Stimulated activated naive B cell treated with anti-CD40 and anti-IgM and Interleukin-4, amounts not matched to agents 10 μg/mL and 1 μg/mL and 100 μg/mL, for 72 hours (primary cell): ENCODE measurements at regions not wholly inside any gene's neighbourhood (a gene's known extent, or its start where the extent isn't known, plus 50 kb on each side); places are given as distances from the start of the nearest gene placed in this dataset.
"Not testable (repeated sequence)": the region's sequence is repeated elsewhere in the genome, so short reads cannot be mapped to it uniquely, and the experiment has no call there.

ENCODE experiments used
- ATAC-seq, 2 donors: fragments of 150-1000 bp; cut with Tn5 transposase; replicated peaks; 2 replicates each; pipeline ENCODE4 v1.10.0; 2021; ENCODE audit warnings: moderate library complexity in 1 of 2
- DNase-seq: peaks from one replicate; pipeline ENCODE4 v3.0.0; 2021
- H3K27ac Mint-ChIP-seq: one replicate; pipeline ENCODE4 v1.8.0; 2022; ENCODE audit warnings: mild to moderate bottlenecking, mixed read lengths
- H3K27me3 Mint-ChIP-seq, 2 donors: one replicate each; pipeline ENCODE4 v1.8.0; 2022; ENCODE audit warnings: mixed read lengths in 2 of 2
- H3K36me3 Mint-ChIP-seq, 2 donors: one replicate each; pipeline ENCODE4 v1.8.0; 2022; ENCODE audit warnings: mixed read lengths in 2 of 2, mild to moderate bottlenecking in 1 of 2
- H3K4me1 Mint-ChIP-seq, 2 donors: one replicate each; pipeline ENCODE4 v1.8.0; 2022; ENCODE audit warnings: mixed read lengths in 2 of 2, mild to moderate bottlenecking in 1 of 2
- H3K4me3 Mint-ChIP-seq, 2 donors: one replicate each; pipeline ENCODE4 v1.8.0; 2022; ENCODE audit warnings: mild to moderate bottlenecking in 2 of 2, mixed read lengths in 2 of 2, moderate library complexity in 1 of 2
- H3K9me3 Mint-ChIP-seq, 2 donors: one replicate each; pipeline ENCODE4 v1.8.0; 2022; ENCODE audit warnings: mixed read lengths in 2 of 2, mild to moderate bottlenecking in 1 of 2

DNA sequence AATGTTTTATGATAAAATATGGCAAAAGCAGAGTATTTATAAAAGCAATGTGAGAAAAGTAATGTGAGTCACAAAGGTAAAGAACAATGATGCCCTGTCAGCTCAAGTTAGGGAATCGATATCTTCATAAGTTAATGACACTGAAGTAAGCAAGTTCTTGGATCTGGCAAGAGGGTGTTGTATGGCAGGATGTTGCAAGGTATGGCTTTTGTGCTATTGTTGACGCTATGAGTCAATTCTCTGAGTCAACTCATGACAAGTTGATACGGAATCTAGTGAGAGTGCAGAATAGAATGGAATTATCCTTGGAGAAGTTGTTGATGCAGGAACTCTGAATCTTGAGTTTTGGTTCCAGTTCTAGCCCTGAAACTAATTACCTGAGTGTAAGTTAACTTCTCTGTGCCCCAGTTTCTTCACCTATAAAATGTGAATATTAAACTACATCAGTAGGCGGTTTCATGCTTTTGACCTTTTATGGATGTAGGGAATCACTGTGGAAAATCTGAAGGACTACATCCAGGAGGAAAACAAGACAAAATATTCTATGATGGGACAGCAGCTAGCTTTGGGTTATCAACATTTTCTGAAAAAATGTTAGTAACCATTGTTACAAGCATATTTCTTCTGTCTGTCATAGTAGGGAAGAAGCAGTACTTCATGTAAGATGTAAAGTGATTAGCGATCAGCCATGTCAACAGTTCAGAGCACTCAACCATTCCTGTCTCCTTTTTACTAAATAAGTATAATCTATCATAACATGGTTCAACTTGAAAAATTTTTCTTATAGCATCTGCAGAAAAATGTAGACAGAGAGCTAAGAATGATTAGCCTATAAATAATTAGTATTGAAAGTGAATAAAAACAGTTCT is 96.9 kb downstream of the ATP6V1G3 start:
- ATAC-seq, result no peak
- H3K9me3 Mint-ChIP-seq, result no peaks in the 10 kb centered on the region
- peaks cover 5 to 13% of the 10 kb centered on the region in 2 donors for H3K4me1 Mint-ChIP-seq
- H3K27me3 Mint-ChIP-seq, result peaks cover 0 to 6% of the 10 kb centered on the region in 2 donors
- no peak overlapping the region for H3K4me3 Mint-ChIP-seq
- H3K27ac Mint-ChIP-seq, result no peak overlapping the region
- no peaks in the 10 kb centered on the region for H3K36me3 Mint-ChIP-seq
- DNase-seq, result no peak

- DNase-seq (no peak), ATAC-seq (no peak)
- Mint-ChIP-seq H3K27ac (no peak overlapping the region), H3K36me3 (no peaks in the 10 kb centered on the region), H3K27me3 (peaks cover 0 to 3% of the 10 kb centered on the region in 2 donors), H3K4me3 (no peak overlapping the region), H3K9me3 (no peaks in the 10 kb centered on the region), H3K4me1 (peaks cover 5 to 13% of the 10 kb centered on the region in 2 donors)
Observed at GRCh38 chr1:198440842-198441241, 99.6 kb downstream of the ATP6V1G3 start.

DNA sequence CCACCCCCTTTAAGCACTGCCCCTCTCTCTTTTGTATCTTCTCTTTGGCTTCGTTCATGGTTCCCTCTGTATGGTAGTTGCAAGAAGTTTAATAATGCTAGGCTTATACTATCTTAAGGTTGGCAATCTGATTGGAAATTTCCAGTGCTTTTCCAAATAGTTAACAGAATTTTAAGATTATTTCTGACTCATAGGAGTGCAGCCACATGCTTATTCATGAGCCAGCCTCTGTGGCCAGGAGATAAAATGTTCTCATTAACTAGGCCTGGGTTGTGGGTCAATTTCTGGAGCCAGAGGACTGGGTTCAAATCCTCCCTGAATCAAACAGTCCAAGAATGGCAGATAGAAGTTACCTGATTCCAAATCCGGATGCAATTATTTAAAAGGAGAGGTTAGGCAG is 103.1 kb downstream of the ATP6V1G3 start:
- Mint-ChIP-seq H3K9me3 (no peaks in the 10 kb centered on the region), H3K27ac (no peak overlapping the region), H3K27me3 (peaks cover 6 to 8% of the 10 kb centered on the region in 2 donors), H3K4me3 (no peak overlapping the region), H3K4me1 (peaks cover 5 to 13% of the 10 kb centered on the region in 2 donors), H3K36me3 (no peaks in the 10 kb centered on the region)
- no peak for ATAC-seq
- no peak for DNase-seq

DNA sequence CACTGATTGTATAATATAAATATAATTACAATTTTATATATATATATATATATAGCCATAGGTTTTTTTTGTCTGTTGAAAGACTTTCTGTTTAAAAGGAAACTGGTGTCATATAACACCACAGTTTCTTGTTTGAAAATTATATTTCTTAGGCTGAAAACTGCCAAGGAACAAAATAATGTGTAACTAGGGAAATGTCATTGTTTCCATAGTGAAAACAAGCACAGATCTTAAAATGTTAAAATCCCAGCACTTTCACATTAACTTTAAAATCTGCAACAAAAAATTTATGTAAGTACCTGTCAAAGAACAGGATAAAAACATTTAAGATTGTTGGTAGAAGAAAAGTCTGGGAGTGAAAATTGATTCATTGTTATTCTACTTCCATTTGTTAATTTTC is 104.2 kb downstream of the ATP6V1G3 start:
- no peak overlapping the region for H3K27ac Mint-ChIP-seq
- peaks cover 5 to 13% of the 10 kb centered on the region in 2 donors for H3K4me1 Mint-ChIP-seq
- no peak overlapping the region for H3K4me3 Mint-ChIP-seq
- ATAC-seq (no peak), DNase-seq (no peak)
- H3K27me3 Mint-ChIP-seq, result peaks cover 6 to 8% of the 10 kb centered on the region in 2 donors
- H3K9me3 Mint-ChIP-seq, result peaks cover 4 to 6% of the 10 kb centered on the region in 2 donors
- peaks cover 0 to 4% of the 10 kb centered on the region in 2 donors for H3K36me3 Mint-ChIP-seq

- no peak overlapping the region for H3K4me3 Mint-ChIP-seq
- no peak for DNase-seq
- H3K36me3 Mint-ChIP-seq, result peaks cover 0 to 4% of the 10 kb centered on the region in 2 donors
- H3K27me3 Mint-ChIP-seq, result peaks cover 6 to 8% of the 10 kb centered on the region in 2 donors
- H3K9me3 Mint-ChIP-seq, result peaks cover 6% of the 10 kb centered on the region in 2 donors
- no peak overlapping the region for H3K27ac Mint-ChIP-seq
- no peak for ATAC-seq
- peaks cover 5 to 12% of the 10 kb centered on the region in 2 donors for H3K4me1 Mint-ChIP-seq
Observed at GRCh38 chr1:198435056-198435455, 105.4 kb downstream of the ATP6V1G3 start.

- Mint-ChIP-seq H3K9me3 (no peaks in the 10 kb centered on the region), H3K36me3 (no peaks in the 10 kb centered on the region), H3K4me3 (no peak overlapping the region), H3K4me1 (no peaks in the 10 kb centered on the region), H3K27me3 (peaks cover 0 to 3% of the 10 kb centered on the region in 2 donors), H3K27ac (no peak overlapping the region)
- ATAC-seq (no peak), DNase-seq (no peak)
Observed at GRCh38 chr1:198424441-198424840, 116.0 kb downstream of the ATP6V1G3 start.

DNA sequence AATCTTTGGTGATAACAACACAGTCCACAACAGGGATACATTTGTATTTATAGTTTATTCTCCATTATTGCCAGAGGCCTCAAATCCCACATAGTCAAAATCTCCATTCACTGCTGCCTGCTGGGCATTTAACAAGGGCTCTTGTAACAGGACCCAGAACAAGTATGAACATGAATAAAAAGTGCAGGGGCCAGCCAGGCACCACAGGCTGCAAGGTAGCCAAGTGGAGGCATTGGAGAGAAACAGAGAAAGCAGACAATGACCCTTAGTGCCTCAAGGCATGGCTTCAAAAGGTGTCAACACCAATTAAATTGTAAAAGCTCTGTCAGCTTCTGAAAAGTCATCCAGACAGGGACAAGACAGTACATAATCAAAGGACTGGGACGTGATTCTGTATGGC is 116.8 kb downstream of the ATP6V1G3 start:
- H3K27ac Mint-ChIP-seq, result no peak overlapping the region
- ATAC-seq (no peak), DNase-seq (no peak)
- no peaks in the 10 kb centered on the region for H3K36me3 Mint-ChIP-seq
- H3K4me1 Mint-ChIP-seq, result no peaks in the 10 kb centered on the region
- H3K9me3 Mint-ChIP-seq, result no peaks in the 10 kb centered on the region
- peaks cover 0 to 3% of the 10 kb centered on the region in 2 donors for H3K27me3 Mint-ChIP-seq
- no peak overlapping the region for H3K4me3 Mint-ChIP-seq

DNA sequence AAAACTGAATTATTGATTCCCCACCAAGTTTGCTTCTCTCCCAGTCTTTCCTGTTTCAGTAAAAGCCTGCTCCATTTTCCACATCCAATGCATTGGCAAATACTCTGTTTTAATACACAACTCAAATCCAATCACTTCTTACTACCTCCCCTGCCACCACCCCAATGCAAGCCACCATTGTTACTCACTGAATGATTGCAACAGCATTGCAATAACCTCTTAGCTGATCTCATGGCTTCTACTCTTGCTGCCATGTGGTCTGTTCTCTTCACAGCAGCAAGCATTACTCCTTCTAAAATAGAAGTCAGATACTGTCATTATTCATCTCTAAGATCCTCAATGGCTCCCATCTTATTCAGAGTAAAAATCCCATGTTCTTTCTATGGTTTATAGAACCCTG is 123.4 kb downstream of the ATP6V1G3 start:
- no peaks in the 10 kb centered on the region for H3K9me3 Mint-ChIP-seq
- H3K27ac Mint-ChIP-seq, result no peak overlapping the region
- H3K36me3 Mint-ChIP-seq, result no peaks in the 10 kb centered on the region
- no peak for ATAC-seq
- no peaks in the 10 kb centered on the region for H3K4me1 Mint-ChIP-seq
- H3K4me3 Mint-ChIP-seq, result no peak overlapping the region
- H3K27me3 Mint-ChIP-seq, result peaks cover 0 to 7% of the 10 kb centered on the region in 2 donors
- DNase-seq, result no peak

- H3K36me3 Mint-ChIP-seq, result no peaks in the 10 kb centered on the region
- H3K9me3 Mint-ChIP-seq, result no peaks in the 10 kb centered on the region
- H3K4me1 Mint-ChIP-seq, result no peaks in the 10 kb centered on the region
- H3K27me3 Mint-ChIP-seq, result peaks cover 0 to 5% of the 10 kb centered on the region in 2 donors
- DNase-seq (no peak), ATAC-seq (no peak)
- H3K4me3 Mint-ChIP-seq, result no peak overlapping the region
- no peak overlapping the region for H3K27ac Mint-ChIP-seq
Observed at GRCh38 chr1:198416296-198416695, 124.2 kb downstream of the ATP6V1G3 start.

DNA sequence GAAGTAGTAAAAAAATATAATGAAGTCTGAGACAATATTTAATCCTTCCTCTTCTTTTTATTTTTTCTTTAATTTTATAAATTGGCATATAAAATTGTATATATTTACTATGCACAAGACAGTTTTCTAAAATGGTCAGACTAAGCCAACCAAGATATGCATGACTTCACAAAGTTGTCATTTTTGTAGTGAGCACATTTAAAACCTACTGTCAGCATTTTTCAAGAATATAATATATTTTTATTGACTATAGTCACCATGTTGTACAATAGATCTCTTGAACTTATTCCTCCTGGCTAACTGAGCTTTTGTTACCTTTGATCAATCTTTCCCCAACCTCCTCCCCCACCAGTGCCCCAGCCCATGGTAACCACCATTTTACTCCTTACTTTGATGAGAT is 129.2 kb downstream of the ATP6V1G3 start:
- DNase-seq (no peak), ATAC-seq (no peak)
- Mint-ChIP-seq H3K4me3 (no peak overlapping the region), H3K4me1 (no peaks in the 10 kb centered on the region), H3K27ac (no peak overlapping the region), H3K27me3 (no peaks in the 10 kb centered on the region), H3K9me3 (peaks cover 0 to 5% of the 10 kb centered on the region in 2 donors), H3K36me3 (no peaks in the 10 kb centered on the region)

- DNase-seq (no peak), ATAC-seq (no peak)
- no peak overlapping the region for H3K27ac Mint-ChIP-seq
- no peaks in the 10 kb centered on the region for H3K27me3 Mint-ChIP-seq
- no peaks in the 10 kb centered on the region for H3K4me1 Mint-ChIP-seq
- no peaks in the 10 kb centered on the region for H3K36me3 Mint-ChIP-seq
- H3K4me3 Mint-ChIP-seq, result no peak overlapping the region
- peaks cover 0 to 5% of the 10 kb centered on the region in 2 donors for H3K9me3 Mint-ChIP-seq
Observed at GRCh38 chr1:198408716-198409115, 131.8 kb downstream of the ATP6V1G3 start.

GRCh38 chr1:198404632-198405031 is 135.8 kb downstream of the ATP6V1G3 start:
- not testable (repeated sequence) for H3K27ac Mint-ChIP-seq, ATAC-seq, H3K36me3 Mint-ChIP-seq, H3K4me3 Mint-ChIP-seq, H3K4me1 Mint-ChIP-seq, H3K9me3 Mint-ChIP-seq, DNase-seq, H3K27me3 Mint-ChIP-seq

- H3K4me1 Mint-ChIP-seq, result no peaks in the 10 kb centered on the region
- H3K27me3 Mint-ChIP-seq, result peaks cover 0 to 11% of the 10 kb centered on the region in 2 donors
- no peaks in the 10 kb centered on the region for H3K9me3 Mint-ChIP-seq
- H3K27ac Mint-ChIP-seq, result no peak overlapping the region
- no peak for ATAC-seq
- no peak for DNase-seq
- H3K36me3 Mint-ChIP-seq, result no peaks in the 10 kb centered on the region
- H3K4me3 Mint-ChIP-seq, result no peak overlapping the region
Observed at GRCh38 chr1:198400063-198400462, 140.4 kb downstream of the ATP6V1G3 start.

DNA sequence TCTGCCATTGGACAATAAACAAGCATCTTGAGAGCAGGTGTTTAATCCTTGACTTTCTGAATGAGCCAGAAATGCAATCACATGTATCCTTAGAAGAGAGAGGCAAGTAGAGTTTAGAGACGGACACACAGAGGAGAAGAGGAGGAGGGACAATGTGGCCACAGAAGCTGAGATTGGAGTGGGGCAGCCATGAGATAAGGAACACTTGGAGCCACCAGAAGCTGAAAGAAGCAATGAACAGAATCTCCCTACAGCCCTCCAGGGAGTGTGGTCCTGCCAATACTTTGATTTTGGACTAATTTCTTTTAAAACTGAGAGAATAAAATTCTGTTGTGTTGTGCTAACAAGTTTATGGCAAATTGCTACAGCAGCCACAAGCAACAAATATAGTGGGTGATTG is 141.0 kb downstream of the ATP6V1G3 start:
- no peaks in the 10 kb centered on the region for H3K4me1 Mint-ChIP-seq
- peaks cover 0 to 11% of the 10 kb centered on the region in 2 donors for H3K27me3 Mint-ChIP-seq
- ATAC-seq (no peak), DNase-seq (no peak)
- no peak overlapping the region for H3K4me3 Mint-ChIP-seq
- H3K27ac Mint-ChIP-seq, result no peak overlapping the region
- H3K9me3 Mint-ChIP-seq, result no peaks in the 10 kb centered on the region
- H3K36me3 Mint-ChIP-seq, result no peaks in the 10 kb centered on the region

- no peak overlapping the region for H3K27ac Mint-ChIP-seq
- no peak overlapping the region for H3K4me3 Mint-ChIP-seq
- no peaks in the 10 kb centered on the region for H3K36me3 Mint-ChIP-seq
- no peaks in the 10 kb centered on the region for H3K9me3 Mint-ChIP-seq
- DNase-seq (no peak), ATAC-seq (no peak)
- H3K27me3 Mint-ChIP-seq, result peaks cover 0 to 11% of the 10 kb centered on the region in 2 donors
- H3K4me1 Mint-ChIP-seq, result no peaks in the 10 kb centered on the region
Observed at GRCh38 chr1:198397208-198397808, 143.2 kb downstream of the ATP6V1G3 start.
